SH-SY5Y (cell line): ENCODE measurements at regions not wholly inside any gene's neighbourhood (a gene's known extent, or its start where the extent isn't known, plus 50 kb on each side); places are given as distances from the start of the nearest gene placed in this dataset.

Source experiments
- GATA2 ChIP-seq: IDR thresholded peaks from 2 replicates; pipeline ENCODE4 v1.6.1; 2011; ENCODE audit warnings: mild to moderate bottlenecking, low read depth, low read length
- GATA3 ChIP-seq: IDR thresholded peaks from 2 replicates; pipeline ENCODE4 v1.6.1; 2011; ENCODE audit warnings: low read depth, mild to moderate bottlenecking, low read length, moderate library complexity

GRCh38 chr1:60769082-60769481 lies 313.3 kb upstream of the NFIA start:
- no peak for TF ChIP-seq GATA2
- no peak for TF ChIP-seq GATA3
